BE2C (cell line): ENCODE measurements at regions not wholly inside any gene's neighbourhood (a gene's known extent, or its start where the extent isn't known, plus 50 kb on each side); places are given as distances from the start of the nearest gene placed in this dataset.

Experiments used
- DNase-seq: peaks from one replicate; pipeline ENCODE4 v3.0.0-alpha.2; 2020
- H3K27me3 ChIP-seq: fragments of 250-450 bp; sonication (Bioruptor Pico); 2 replicates; pipeline ENCODE4 v1.5.1; 2020; ENCODE audit warnings: mild to moderate bottlenecking
- H3K36me3 ChIP-seq: fragments of 250-450 bp; sonication (Bioruptor Pico); 2 replicates; pipeline ENCODE4 v1.5.1; 2020; ENCODE audit warnings: mild to moderate bottlenecking
- H3K4me1 ChIP-seq: fragments of 250-450 bp; sonication (Bioruptor Pico); 2 replicates; pipeline ENCODE4 v1.5.1; 2020
- H3K4me3 ChIP-seq: 2 replicates; pipeline ENCODE4 v1.5.1; 2011; ENCODE audit warnings: low read depth, low read length
- H3K9me3 ChIP-seq: fragments of 250-450 bp; sonication (Bioruptor Pico); 2 replicates; pipeline ENCODE4 v1.5.1; 2020
- TF ChIP-seq, protein P1 (sequence below): IDR thresholded peaks from 2 replicates; pipeline ENCODE4 v1.5.1; 2012; ENCODE audit warnings: mild to moderate bottlenecking, low read depth, low read length

DNA sequence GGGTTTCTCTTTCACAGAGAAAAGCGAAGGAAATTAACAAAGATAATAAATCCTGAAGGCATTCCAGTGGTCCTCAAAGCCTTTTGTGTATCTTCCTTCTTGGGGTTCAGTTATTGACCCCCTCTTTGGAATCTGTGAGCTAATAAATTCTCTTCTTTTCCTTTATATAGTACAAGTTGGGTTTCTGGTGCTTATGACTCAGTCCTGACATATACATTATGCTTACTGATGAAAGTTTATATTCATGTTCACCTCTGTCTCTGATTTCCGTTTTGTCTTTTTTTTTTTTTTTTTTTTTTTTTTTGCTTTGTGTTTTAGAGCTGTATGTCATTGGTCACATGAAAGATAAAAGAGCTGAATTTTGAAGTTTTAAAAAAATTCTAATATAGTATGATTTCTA is 230.7 kb upstream of the RBMS3 start:
- Histone ChIP-seq H3K36me3 (no peaks in the 10 kb centered on the region), H3K4me3 (no peak overlapping the region), H3K4me1 (no peaks in the 10 kb centered on the region), H3K27me3 (no peaks in the 10 kb centered on the region), H3K9me3 (no peaks in the 10 kb centered on the region)
- DNase-seq = no peak
- TF ChIP-seq, protein P1, sequence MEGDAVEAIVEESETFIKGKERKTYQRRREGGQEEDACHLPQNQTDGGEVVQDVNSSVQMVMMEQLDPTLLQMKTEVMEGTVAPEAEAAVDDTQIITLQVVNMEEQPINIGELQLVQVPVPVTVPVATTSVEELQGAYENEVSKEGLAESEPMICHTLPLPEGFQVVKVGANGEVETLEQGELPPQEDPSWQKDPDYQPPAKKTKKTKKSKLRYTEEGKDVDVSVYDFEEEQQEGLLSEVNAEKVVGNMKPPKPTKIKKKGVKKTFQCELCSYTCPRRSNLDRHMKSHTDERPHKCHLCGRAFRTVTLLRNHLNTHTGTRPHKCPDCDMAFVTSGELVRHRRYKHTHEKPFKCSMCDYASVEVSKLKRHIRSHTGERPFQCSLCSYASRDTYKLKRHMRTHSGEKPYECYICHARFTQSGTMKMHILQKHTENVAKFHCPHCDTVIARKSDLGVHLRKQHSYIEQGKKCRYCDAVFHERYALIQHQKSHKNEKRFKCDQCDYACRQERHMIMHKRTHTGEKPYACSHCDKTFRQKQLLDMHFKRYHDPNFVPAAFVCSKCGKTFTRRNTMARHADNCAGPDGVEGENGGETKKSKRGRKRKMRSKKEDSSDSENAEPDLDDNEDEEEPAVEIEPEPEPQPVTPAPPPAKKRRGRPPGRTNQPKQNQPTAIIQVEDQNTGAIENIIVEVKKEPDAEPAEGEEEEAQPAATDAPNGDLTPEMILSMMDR = no peak

DNA sequence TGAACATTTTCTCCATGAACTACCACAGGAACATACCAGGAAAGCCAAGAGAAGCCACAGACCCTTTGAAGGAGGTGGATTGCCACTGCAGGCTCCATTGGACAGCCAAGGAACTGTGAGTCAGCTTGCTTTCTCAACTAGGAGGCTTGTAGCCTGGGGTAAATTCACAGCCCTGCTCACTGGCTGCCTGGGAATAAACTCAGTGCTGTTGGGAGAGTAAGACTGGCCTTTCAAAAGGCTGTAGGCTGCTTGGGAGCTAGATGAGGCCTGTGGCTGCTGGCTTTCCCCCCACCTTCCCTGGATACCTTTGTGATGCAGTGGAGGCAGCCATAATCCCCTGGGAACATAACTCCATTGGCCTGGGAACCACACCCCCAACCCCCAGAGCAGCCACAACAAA is 223.5 kb upstream of the RBMS3 start:
- H3K9me3 ChIP-seq = no peaks in the 10 kb centered on the region
- no peaks in the 10 kb centered on the region for H3K36me3 ChIP-seq
- DNase-seq = no peak
- TF ChIP-seq, protein P1 = no peak
- H3K4me3 ChIP-seq = no peak overlapping the region
- H3K4me1 ChIP-seq = no peaks in the 10 kb centered on the region
- no peaks in the 10 kb centered on the region for H3K27me3 ChIP-seq

DNA sequence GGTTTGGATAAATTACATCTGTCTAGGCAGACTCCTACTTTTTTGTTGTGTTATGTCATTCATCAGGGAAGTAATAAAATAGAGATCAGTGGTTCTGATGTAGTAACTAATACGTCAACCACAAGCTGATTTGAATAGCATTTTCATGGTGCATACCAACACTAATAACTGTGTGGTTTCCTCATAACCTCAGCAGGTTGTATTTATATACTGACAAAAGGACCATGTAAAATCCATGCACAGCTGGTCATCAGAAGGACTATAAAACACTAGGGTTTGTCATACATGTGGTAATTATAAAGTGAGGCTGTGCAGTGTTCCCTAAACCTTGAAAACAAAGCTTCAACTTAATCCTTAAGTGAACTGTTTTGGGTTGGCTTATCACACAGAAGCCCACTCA is 216.8 kb upstream of the RBMS3 start:
- DNase-seq = no peak
- TF ChIP-seq, protein P1 = no peak
- Histone ChIP-seq H3K4me1 (no peaks in the 10 kb centered on the region), H3K27me3 (no peaks in the 10 kb centered on the region), H3K9me3 (no peaks in the 10 kb centered on the region), H3K4me3 (no peak overlapping the region), H3K36me3 (no peaks in the 10 kb centered on the region)

DNA sequence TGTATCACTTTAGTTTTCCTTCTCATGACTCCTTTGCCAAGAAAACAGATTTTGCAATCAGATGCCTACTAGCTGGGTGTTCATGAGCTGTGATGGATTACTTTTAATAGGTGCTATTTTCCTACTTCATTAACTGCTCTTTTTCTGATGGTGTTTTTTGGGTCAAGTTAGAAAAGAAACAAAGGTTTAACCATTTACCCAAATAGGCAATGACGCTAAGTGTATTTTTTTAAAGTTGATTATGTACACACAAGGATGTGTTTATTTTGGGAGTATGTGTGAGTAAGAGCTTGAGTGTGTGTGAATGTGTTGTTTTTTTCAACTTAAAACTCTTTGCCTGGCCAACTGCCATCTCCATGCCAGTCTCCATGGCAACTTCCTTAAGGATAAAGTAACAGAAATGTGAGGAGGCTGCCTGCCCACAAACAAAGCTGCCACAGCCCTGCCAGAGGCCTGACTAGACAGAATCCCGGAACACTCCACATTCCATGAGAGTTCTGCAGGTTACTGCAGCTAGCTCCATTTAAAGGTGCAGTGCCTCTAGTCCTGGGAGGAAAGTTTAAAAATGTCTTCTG is 215.6 kb upstream of the RBMS3 start:
- peak; percentile 3 for DNase-seq
- Histone ChIP-seq H3K4me3 (no peak overlapping the region), H3K36me3 (no peaks in the 10 kb centered on the region), H3K27me3 (no peaks in the 10 kb centered on the region), H3K4me1 (no peaks in the 10 kb centered on the region), H3K9me3 (no peaks in the 10 kb centered on the region)
- TF ChIP-seq, protein P1 = no peak

DNA sequence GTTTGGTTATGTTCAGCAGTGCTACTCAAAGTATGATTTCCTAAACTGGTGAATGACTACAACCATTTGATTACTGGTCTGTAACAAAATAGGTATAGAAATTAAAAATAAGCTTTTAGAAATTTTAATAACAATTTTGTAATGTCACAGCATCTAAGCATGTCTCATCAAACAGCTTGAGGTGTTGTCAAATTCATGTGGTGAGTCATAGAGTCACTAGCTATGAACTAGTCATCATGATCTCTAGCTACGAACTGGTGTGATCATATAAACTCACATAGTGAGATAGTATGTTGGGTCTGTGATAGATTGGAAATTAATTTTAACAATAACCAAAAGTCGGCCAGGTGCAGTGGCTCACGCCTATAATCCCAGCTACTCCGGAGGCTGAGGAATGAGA is 213.9 kb upstream of the RBMS3 start:
- Histone ChIP-seq H3K4me3 (no peak overlapping the region), H3K36me3 (no peaks in the 10 kb centered on the region), H3K9me3 (no peaks in the 10 kb centered on the region), H3K4me1 (no peaks in the 10 kb centered on the region), H3K27me3 (no peaks in the 10 kb centered on the region)
- TF ChIP-seq, protein P1 = no peak
- DNase-seq = no peak

DNA sequence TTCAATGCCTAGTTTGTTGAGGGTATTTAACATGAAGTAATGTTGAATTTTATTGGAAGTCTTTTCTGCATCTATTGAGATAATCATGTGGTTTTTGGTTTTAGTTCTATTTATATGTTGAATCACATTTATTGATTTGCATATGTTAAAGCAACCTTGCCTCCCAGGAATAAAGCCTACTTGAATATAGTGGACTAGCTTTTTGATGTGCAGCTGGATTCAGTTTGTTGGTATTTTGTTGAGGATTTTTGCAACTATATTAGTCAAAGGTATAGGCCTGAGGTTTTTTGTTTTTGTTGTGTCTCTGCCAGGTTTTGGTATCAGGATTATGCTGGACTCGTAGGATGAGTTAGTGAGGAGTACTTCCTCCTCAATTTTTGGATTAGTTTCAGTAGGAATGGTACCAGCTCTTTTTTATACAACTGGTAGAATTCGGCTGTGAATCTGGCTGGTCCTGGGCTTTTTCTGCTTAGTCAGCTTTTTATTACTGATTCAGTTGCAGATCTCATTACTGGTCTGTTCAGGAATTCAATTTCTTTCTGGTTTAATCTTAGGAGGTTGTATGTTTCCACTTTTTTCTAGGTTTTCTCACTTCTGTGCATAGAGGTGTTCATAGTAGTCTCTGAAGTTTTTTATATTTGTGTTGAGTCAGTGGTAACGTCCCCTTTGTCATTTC is 209.8 kb upstream of the RBMS3 start:
- Histone ChIP-seq H3K27me3 (no peaks in the 10 kb centered on the region), H3K9me3 (no peaks in the 10 kb centered on the region), H3K36me3 (no peaks in the 10 kb centered on the region), H3K4me1 (no peaks in the 10 kb centered on the region), H3K4me3 (no peak overlapping the region)
- TF ChIP-seq, protein P1 = no peak
- no peak for DNase-seq
